NB4 (cell line): ENCODE measurements at regions not wholly inside any gene's neighbourhood (a gene's known extent, or its start where the extent isn't known, plus 50 kb on each side); places are given as distances from the start of the nearest gene placed in this dataset.

Experiments
- DNase-seq: peaks from one replicate; pipeline ENCODE4 v3.0.0; 2010; ENCODE audit warnings: low read depth
- H3K4me3 ChIP-seq: one replicate; pipeline ENCODE4 v1.5.1; 2011; ENCODE audit warnings: mild to moderate bottlenecking, low read depth, low read length, moderate library complexity
- CTCF ChIP-seq: IDR thresholded peaks from one replicate; pipeline ENCODE4 v1.5.1; 2012; ENCODE audit warnings: low read depth, low read length
- MAX ChIP-seq: IDR thresholded peaks from 2 replicates; pipeline ENCODE4 v1.6.1; 2011; ENCODE audit warnings: low read depth, low read length
- MYC ChIP-seq: IDR thresholded peaks from 2 replicates; pipeline ENCODE4 v1.6.1; 2011; ENCODE audit warnings: low read depth, low read length
- POLR2A ChIP-seq: IDR thresholded peaks from 2 replicates; pipeline ENCODE4 v1.6.1; 2011; ENCODE audit warnings: mild to moderate bottlenecking; ENCODE audit not compliant: insufficient read length; ENCODE audit errors: extremely low read depth

GRCh38 chr4:14560577-14560976 lies 441.7 kb upstream of the CPEB2 start:
- DNase-seq: no peak
- H3K4me3 ChIP-seq: no peak overlapping the region
- TF ChIP-seq POLR2A: no peak
- TF ChIP-seq CTCF: no peak
- TF ChIP-seq MAX: no peak
- TF ChIP-seq MYC: no peak

DNA sequence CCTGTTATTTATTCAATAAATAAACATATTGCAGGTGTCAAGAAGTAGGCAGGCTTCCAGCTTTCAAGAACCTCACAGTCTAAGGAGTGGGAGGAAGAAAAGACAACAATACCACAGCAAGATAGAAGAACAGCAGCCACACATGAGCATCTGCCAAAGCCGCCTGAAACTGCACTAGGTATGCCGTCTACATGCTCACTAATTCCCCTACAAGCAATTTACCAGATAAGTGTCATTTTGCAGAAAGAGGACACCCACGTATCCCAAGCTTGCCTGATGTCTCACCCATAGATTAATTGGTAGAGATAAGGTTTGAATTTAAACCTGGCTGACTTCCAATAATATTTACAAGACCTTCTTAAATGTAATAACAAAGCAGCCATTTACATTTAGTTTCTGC lies 439.4 kb upstream of the CPEB2 start:
- no peak overlapping the region for H3K4me3 ChIP-seq
- no peak for TF ChIP-seq POLR2A
- TF ChIP-seq MYC: no peak
- no peak for TF ChIP-seq CTCF
- TF ChIP-seq MAX: no peak
- no peak for DNase-seq

DNA sequence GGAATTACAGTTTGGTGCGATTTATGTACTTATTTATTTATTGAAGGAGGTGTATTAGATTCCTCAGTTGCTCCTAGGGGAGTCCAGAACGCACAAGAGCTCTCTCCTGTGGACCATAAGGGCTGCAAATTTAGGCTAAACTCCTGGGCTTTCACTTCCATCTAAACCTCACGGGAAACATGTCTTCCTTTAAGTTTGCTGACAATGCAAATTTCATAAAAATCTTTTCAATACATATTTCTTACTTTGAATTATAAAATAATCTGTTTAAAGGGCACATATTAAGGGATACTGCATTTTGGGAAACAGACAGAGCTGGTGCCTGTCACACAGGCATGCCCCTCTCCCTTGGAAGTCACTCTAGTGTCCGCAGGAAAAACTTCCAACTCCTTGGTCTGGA lies 438.0 kb upstream of the CPEB2 start:
- TF ChIP-seq MAX (no peak), CTCF (no peak), MYC (no peak), POLR2A (no peak)
- H3K4me3 ChIP-seq: no peak overlapping the region
- no peak for DNase-seq

- peak; percentile 18 for DNase-seq
- no peak overlapping the region for H3K4me3 ChIP-seq
- no peak for TF ChIP-seq MAX
- TF ChIP-seq POLR2A: no peak
- TF ChIP-seq CTCF: no peak
- TF ChIP-seq MYC: no peak
Measured at GRCh38 chr4:14566518-14566917, 435.8 kb upstream of the CPEB2 start.

DNA sequence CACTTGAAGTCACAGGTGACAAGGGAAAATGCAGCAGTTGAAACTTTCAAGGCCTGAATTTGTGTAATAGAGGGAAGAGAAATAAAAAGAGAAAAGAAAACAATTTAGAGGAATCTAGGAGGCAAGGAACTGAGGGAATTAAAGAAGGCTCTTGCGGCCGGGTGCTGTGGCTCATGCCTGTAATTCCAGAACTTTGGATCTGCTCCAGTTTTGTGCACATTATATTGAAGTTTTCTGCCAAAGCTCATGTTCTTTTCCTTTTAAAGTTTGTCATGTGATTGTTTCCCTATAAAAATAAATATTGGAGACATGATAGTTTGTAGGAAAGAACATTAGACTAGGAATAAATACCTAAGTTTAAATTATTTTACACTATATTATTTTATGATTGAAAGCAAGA lies 433.9 kb upstream of the CPEB2 start:
- DNase-seq: no peak
- H3K4me3 ChIP-seq: no peak overlapping the region
- TF ChIP-seq CTCF: no peak
- TF ChIP-seq MYC: no peak
- no peak for TF ChIP-seq POLR2A
- no peak for TF ChIP-seq MAX

DNA sequence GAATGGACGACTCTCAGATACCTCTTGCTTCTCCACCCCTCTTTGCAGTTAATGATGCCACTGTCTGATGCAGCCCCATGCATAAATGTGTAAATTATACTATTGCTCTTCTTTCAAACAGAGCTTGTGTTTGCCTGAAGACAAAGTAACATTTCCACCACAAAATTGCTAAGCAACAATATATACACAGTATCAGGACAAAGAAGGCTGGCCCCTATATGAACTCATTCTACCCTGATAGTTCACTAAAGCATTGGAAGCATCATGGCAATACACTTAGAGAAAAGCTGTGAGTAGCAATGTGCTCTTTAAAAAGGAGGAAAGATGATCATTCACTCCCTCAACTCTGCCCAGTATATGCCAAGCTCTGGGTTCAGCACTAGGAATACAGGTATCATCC lies 427.0 kb upstream of the CPEB2 start:
- no peak for DNase-seq
- H3K4me3 ChIP-seq: no peak overlapping the region
- TF ChIP-seq MYC: no peak
- no peak for TF ChIP-seq CTCF
- TF ChIP-seq MAX: no peak
- TF ChIP-seq POLR2A: no peak
